Cardiac septum (tissue), 1 donor: ENCODE measurements at regions not wholly inside any gene's neighbourhood (a gene's known extent, or its start where the extent isn't known, plus 50 kb on each side); places are given as distances from the start of the nearest gene placed in this dataset.
"Not testable (repeated sequence)": the region's sequence is repeated elsewhere in the genome, so short reads cannot be mapped to it uniquely, and the experiment has no call there.

Experiments
- DNase-seq: peaks from one replicate; pipeline ENCODE4 v3.0.0-alpha.2; 2020; ENCODE audit warnings: low spot score
- intact Hi-C: fragments of 100-400 bp; cut with DNase I; formaldehyde crosslinking; loops from one replicate; pipeline ENCODE4 v1.14.0; 2022
- donor health status: DM: no; HTN: no; CAD: no.

GRCh38 chr13:97761796-97762540, 191.5 kb upstream of the IPO5 start:
- intact Hi-C loops: no loop called here
- no peak for DNase-seq

DNA sequence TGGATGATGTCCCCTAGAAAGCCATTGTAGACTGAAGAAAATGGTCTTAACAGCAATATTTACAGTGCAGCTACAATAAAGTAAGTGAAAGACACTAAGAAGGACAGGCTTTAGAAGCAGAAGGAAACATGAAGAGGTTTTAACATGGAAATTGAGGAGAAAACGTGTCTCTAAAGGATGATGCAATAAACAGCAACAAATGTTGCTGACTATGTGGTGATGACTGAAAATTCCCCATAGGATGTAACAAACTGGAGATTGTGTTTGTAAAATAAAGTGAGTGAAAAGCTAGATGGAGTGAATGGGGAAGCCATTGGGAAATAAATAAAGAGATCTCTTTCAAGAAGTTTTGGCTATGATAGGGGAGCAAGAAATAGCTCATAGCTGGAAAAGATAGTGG, 186.7 kb upstream of the IPO5 start:
- intact Hi-C loops: no loop called here
- no peak for DNase-seq

DNA sequence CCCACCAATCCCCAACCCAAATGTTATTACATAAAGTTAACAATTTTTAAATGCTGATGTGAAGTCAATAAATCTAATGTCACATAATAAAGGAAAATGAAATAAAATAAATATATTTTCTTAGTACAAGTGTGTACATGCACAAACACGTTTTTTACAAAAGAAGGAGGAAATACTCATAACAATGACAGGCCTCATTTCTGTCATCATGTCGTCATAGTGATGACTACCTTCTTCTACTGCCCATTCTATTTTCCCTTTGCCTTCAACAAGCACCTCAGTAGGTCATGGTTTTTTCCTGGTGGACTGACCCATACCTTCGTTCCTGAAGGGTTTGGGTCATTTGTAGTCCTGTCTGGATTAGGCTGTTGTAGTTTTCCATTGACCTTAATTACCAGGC, 185.3 kb upstream of the IPO5 start:
- intact Hi-C loops: no loop called here
- DNase-seq: no peak

GRCh38 chr13:97770231-97770630, 183.2 kb upstream of the IPO5 start:
- DNase-seq, intact Hi-C loops: not testable (repeated sequence)

DNA sequence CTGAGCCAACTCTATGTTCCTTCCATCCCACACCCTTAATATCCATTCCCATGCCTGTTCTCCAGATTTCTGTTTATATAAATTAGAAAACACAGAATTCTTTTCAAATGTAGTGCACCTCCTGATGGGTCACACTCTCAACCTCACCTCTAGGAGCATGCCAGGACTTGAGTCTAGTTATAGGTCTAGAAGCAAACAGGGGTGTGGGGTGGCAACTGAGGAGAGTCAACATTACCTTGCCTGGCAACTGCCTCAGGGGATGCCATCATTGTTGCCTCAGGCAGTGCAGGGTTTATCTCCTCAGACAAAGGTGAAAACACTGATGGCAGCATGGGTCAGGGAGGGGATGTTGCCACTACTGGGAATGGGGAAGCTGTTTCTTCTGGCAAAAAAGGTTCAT, 181.0 kb upstream of the IPO5 start:
- DNase-seq, intact Hi-C loops: not testable (repeated sequence)

DNA sequence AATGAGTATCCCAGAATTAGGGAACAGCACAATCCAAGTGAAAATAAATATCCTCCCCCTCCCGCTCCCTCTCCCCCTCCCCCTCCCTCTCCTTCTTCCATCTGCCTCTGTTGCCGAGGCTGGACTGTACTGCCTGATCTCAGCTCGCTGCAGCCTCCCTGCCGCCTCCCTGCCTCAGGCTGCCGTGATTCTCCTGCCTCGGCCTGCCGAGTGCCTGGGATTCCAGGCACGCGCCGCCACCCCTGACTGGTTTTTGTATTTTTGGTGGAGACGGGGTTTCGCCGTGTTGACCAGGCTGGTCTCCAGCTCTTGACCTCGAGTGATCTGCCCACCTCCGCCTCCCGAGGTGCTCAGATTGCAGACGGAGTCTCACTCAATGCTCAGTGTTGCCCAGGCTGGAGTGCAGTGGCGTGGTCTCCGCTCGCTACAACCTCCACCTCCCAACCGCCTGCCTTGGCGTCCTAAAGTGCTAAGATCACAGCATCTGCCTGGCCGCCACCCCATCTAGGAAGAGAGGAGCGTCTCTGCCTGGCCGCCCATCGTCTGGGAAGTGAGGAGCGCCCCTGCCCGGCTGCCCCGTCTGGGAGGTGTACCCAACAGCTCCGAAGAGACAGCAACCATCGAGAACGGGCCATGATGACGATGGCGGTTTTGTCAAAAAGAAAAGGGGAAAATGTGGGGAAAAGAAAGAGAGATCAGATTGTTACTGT, 178.9 kb upstream of the IPO5 start:
- DNase-seq, intact Hi-C loops: not testable (repeated sequence)

DNA sequence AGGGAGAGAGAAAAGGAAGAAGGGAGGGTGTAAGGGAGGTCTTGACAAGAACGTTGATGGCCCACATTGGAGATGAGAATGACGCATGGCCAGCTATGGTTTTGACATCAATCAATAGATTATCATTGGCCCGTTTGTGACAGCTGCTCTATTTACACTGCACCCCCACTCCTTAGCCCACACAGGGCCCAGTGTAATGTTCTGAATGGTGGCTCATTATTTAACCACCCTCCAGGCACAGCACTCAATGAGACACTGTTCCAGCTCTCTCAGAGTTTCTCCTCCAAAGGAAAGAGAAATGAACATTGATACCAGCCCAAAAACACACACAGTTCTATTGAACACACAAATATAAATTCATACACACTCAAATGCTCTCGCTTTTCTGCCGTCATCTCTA, 173.0 kb upstream of the IPO5 start:
- no peak for DNase-seq
- intact Hi-C loops: no loop called here

GRCh38 chr13:97781891-97782305, 171.6 kb upstream of the IPO5 start:
- intact Hi-C loops: no loop called here
- no peak for DNase-seq

GRCh38 chr13:97786510-97786909, 167.0 kb upstream of the IPO5 start:
- intact Hi-C loops: no loop called here
- DNase-seq: no peak

DNA sequence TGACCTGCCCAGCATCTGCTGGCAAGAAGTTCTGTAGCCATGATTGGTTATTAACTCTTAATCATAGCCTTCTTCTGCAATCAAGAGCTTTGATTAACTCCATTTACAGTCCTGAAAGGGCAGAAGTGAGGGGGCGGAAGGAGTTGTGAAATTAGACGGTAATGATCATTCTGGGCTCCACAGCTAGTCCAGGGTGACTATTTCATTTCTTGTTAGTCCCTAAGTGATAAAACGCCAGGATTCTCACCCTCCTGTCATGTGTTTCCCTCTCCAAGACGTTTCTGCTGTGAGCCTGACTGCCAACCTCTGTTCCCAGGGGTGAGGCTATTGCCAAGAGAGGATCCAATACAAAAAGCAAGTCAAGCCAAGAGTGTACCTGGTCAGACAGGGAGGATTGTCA, 155.9 kb upstream of the IPO5 start:
- DNase-seq: no peak
- intact Hi-C loops: no loop called here

DNA sequence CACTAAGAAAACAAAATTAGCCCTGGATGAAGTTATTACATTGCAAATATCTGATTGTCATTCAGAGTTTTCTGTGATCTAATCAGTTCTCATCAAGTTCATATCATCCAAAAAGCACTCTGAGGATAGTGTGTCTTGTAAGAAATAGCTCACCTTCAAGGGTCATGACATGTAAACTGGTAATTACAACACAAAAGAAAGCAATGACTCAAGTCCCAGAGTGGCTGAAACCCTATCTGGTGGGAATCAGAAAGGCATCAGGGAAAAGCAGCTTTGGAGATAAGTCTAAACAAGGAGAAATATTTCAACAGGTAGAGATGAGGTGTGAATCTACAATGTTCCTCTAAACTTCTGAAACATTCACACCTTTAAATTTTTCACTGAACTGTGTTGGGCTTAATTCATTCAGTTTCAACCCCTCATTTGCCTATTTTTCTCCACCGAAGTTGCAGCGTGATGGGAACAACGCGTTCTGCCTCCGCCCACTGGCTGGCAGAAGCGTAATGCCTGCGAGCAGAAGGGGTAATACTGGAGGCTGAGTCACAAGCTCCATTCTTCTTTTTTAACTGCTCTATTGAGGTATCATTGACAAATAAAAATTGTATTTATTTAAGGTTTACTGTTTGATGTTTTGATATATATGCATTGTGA, 155.2 kb upstream of the IPO5 start:
- intact Hi-C loops: no loop called here
- DNase-seq: no peak

DNA sequence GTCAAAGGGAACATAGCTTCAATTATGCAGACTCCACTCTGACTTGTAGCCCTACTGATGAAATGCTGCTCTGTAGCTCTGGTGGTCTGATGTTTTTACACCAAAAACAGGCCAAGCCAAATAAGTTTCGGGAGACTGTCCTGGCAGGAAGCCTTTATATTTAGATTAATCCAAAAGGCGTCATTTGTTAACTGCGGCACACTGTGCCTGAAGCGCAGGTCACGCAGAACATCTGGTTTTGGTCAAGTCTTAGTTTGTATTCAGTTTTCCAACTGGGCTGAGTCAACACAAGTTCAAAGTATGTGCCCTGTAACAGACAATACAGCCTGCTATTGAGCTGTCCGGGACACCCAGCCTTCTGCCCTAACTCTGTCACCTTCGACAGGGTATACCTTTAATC, 154.6 kb upstream of the IPO5 start:
- intact Hi-C loops: no loop called here
- no peak for DNase-seq

DNA sequence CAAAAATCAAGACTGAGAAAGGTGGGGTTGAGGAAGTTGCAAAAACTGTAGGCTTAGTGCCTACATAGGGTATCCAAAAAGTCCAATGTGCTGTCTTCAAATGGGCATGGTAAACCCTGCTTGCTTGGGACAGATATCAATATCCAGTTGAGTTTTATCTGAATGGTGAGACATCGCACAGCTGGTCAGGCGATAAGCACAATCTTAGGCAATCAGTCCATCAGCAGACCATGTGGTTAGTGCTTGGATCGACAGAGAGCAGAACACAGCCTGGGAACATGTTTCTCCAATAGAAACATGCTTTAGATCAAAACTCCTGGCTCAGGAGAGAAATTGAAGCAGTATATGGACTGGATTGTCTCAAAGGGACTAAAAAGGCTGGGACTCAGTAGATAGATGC, 151.3 kb upstream of the IPO5 start:
- no peak for DNase-seq
- intact Hi-C loops: loop anchor here (5.0 to 10.0 kb wide), 3 partner anchors 687 to 785 kb away; no protein-coding TSS in a partner anchor

GRCh38 chr13:97809576-97809975, 143.9 kb upstream of the IPO5 start:
- intact Hi-C loops: loop anchor here (10.0 kb wide), 1 partner anchor 695 kb away; no protein-coding TSS in a partner anchor
- no peak for DNase-seq

GRCh38 chr13:97810152-97810551, 143.3 kb upstream of the IPO5 start:
- intact Hi-C loops: no loop called here
- no peak for DNase-seq

DNA sequence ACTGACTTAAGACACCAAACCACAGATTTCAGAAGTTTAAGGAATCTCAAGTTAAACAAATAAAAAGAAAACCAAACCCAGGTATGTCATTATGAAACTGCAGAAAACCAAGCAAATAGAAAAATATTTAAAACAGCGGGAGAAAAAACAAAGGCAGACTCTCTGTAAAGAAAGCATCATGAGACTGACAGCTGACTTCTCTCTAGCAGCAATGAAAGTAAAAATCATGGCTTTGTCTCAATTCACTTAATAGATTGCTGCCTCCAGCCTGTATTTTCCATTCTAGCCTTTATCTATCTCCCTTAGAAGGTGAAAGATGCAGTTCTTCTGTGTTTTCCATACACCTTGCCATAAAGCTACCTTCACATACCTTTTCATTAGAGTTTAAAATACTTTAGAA, 131.1 kb upstream of the IPO5 start:
- no peak for DNase-seq
- intact Hi-C loops: no loop called here

DNA sequence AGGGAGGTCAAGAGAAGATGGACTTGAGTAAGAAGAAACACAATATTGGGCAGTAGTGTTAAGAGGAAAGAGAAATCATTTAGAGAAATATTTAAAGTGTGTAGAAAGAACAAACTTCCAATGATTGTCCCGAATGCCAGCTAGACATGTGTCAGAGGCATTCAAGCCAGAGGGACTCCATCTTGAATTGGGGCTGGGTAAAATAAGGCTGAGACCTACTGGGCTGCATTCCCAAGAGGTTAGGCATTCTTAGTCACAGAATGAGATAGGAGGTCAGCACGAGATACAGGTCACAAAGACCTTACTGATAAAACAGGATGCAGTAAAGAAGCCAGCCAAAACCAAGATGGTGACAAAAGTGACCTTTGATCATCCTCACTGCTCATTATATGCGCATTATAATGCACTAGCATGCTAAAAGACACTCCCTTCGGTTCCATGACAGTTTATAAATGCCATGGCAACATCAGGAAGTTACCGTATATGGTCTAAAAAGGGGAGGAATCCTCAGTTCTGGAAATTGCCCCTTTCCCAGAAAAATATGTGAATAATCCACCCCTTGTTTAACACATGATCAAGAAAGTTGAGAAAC, 127.0 kb upstream of the IPO5 start:
- intact Hi-C loops: no loop called here
- DNase-seq: no peak

DNA sequence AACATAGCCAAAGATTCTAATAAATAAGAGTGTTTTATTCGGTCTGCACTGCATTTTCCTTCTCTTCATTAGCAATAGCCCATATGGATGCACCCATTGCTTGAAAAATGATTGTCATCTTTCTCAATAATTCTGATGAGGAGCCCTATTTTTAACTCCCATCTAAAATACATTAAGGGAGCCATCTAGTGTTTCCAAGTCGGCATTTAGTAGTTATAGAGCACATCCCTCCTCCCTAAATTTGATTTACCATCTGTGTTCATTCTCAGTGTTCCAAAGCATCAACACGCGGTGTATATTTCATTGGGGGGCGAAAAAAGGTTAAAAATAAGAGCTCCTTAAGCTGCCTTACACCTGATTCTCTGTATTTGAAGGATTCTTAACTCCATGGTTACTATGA, 119.2 kb upstream of the IPO5 start:
- no peak for DNase-seq
- intact Hi-C loops: no loop called here

DNA sequence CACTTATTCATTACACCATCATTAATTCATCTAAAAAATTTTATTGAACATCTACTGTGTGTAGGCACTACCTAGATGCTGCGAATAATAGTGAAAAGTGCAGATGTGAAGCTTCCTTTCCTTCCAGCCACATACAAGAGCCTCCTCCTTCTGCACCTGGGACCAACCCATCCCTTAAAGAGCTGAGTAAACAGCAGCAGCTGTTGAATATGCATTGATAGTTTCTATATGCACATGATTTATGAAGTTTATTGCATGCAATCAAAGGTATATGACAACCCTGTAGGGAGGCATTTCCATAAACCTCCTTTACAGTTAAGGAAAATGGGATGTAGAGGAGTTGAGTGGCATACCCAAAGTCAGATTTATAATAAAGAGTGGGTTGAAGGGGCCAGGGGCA, 110.3 kb upstream of the IPO5 start:
- DNase-seq: no peak
- intact Hi-C loops: no loop called here

GRCh38 chr13:97844151-97844550, 109.3 kb upstream of the IPO5 start:
- intact Hi-C loops: no loop called here

More at GRCh38 chr13:97844151-97844550, 109.3 kb upstream of the IPO5 start:
- no peak for DNase-seq
